ENCODE measurements at regions not wholly inside any gene's neighbourhood (a gene's known extent, or its start where the extent isn't known, plus 50 kb on each side); places are given as distances from the start of the nearest gene placed in this dataset.

DNA sequence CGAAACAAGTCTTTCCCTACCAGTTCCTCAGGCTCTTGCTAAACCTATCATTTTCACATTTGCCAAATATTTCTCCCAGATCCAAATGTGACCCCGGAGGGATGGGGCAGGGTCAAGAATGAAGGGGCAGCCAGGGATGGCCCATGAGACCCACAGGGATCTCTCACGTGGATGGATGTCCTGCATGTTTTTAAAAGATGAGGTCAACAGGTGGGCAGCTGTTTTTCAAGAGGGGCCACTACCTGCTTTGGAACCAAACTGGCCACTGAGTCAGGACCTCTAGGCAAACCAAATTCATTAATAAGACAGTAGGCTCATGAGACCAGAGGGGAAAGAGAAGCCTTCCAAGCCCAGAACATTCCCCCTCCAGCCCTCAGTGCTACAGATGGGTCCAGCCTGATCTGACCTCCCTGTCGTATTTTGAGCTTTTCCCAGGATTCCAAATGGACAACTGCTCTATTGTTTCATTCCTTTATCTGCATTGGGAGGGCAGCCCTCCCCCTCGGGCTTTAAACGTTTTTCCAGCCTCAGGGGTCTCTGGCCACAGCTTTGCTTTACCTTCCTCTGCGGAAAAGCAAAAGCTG lies 252.5 kb upstream of the IRF2BP2 start:
- H3K27ac ChIP-seq (ENCODE audit: low read depth, low read length), result peak overlapping the region; percentile 75
- WGBS (ENCODE audit: insufficient coverage), result 40% methylated on average over 5 of the region's 7 CpGs

DNA sequence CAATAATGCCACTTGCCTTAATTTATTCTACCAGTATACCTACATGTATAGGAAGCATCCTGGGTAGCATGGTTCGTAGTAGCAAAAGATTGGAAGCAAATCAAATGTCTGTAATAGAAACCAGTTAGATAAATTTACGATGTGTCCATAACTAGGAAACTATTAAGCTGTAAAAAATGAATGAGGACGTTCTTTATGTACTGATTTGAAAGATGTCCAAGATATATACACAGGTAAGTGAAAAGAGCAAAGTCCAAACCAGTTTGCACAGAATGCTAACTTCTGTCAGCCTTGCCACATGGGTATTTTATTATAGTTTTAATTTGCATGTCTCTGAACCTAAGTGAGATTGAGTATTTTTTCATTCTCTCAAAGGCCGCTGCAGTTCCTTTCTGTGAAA lies 251.8 kb upstream of the IRF2BP2 start:
- Histone ChIP-seq H3K9me3 (ENCODE audit: control insufficient read depth, insufficient read depth, low read length) (peaks cover 4% of the 10 kb centered on the region), H3K27me3 (ENCODE audit: control insufficient read depth, insufficient read depth, low read length) (no peaks in the 10 kb centered on the region), H3K4me1 (ENCODE audit: control insufficient read depth, insufficient read depth, low read length) (peaks cover 17% of the 10 kb centered on the region), H3K36me3 (ENCODE audit: control insufficient read depth, insufficient read depth, low read length) (no peaks in the 10 kb centered on the region), H3K27ac (ENCODE audit: low read depth, low read length) (no peak overlapping the region), H3K4me3 (ENCODE audit: low read depth, low read length) (no peak overlapping the region)
- no CpG with 5 or more reads among the region's 4 CpGs for WGBS (ENCODE audit: insufficient coverage)
- no peak for DNase-seq (ENCODE audit: low read depth in 4 of 6, low spot score in 6 of 6)

More for the DNA sequence above, 252.5 kb upstream of the IRF2BP2 start:
- no peak overlapping the region for H3K4me3 ChIP-seq (ENCODE audit: low read depth, low read length)
- no peak for DNase-seq (ENCODE audit: low read depth in 4 of 6, low spot score in 6 of 6)
- H3K36me3 ChIP-seq (ENCODE audit: control insufficient read depth, insufficient read depth, low read length), result no peaks in the 10 kb centered on the region
- peaks cover 4% of the 10 kb centered on the region for H3K9me3 ChIP-seq (ENCODE audit: control insufficient read depth, insufficient read depth, low read length)
- peaks cover 17% of the 10 kb centered on the region for H3K4me1 ChIP-seq (ENCODE audit: control insufficient read depth, insufficient read depth, low read length)
- no peaks in the 10 kb centered on the region for H3K27me3 ChIP-seq (ENCODE audit: control insufficient read depth, insufficient read depth, low read length)

DNA sequence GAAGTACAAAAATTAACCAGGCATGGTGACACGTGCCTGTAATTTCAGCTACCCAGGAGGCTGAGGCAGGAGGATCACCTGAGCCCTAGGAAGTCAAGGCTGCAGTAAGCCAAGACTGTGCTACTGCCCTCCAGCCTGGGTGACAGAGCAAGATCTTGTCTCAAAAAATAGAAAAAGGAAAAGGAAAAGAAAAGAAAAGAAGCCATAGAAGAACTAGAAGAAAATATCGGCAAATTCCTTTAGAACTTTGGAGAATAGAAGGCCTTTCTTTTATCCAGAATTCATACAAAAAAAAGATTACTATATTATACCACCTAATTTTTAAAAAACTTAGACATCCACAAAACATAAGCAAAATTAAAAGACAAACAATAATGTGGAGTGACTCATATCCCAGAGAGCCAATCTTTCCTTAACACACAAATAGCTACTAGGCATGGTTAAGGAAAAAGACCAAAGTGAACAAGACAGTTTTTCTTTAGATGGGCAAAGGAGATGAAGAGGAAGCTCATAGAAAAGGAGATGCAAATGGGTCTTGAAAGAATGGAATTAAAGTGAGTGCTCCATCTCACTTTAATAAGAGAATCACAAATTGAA lies 251.1 kb upstream of the IRF2BP2 start:
- H3K4me3 ChIP-seq (ENCODE audit: low read depth, low read length), result no peak overlapping the region
- H3K27ac ChIP-seq (ENCODE audit: low read depth, low read length), result no peak overlapping the region
- 83% methylated on average over 1 of the region's 2 CpGs for WGBS (ENCODE audit: insufficient coverage)
- no peaks in the 10 kb centered on the region for H3K36me3 ChIP-seq (ENCODE audit: control insufficient read depth, insufficient read depth, low read length)
- H3K9me3 ChIP-seq (ENCODE audit: control insufficient read depth, insufficient read depth, low read length), result peaks cover 4% of the 10 kb centered on the region
- no peaks in the 10 kb centered on the region for H3K27me3 ChIP-seq (ENCODE audit: control insufficient read depth, insufficient read depth, low read length)
- peaks cover 19% of the 10 kb centered on the region for H3K4me1 ChIP-seq (ENCODE audit: control insufficient read depth, insufficient read depth, low read length)
- no peak for DNase-seq (ENCODE audit: low read depth in 4 of 6, low spot score in 6 of 6)

DNA sequence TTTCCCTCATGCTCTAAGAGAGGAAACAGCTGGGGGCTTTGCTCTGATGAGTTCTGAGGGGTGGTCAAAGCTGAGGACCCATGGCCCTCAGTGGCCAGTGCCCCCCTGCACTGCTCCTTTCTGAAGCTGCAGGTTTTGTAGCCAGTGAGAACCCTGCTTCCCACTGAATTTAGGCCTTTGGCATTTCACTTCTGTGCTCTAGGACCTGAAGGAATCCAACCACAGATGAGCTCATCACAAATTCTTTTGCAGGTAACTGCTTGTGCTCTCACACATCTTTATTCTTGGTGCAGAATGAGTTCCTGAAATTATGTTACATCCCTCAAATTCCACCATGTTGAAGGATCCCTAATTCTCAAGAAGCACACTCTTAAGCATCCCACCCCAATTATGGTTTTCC lies 248.7 kb upstream of the IRF2BP2 start:
- no peak for DNase-seq (ENCODE audit: low read depth in 4 of 6, low spot score in 6 of 6)
- Histone ChIP-seq H3K4me3 (ENCODE audit: low read depth, low read length) (no peak overlapping the region), H3K27ac (ENCODE audit: low read depth, low read length) (no peak overlapping the region), H3K4me1 (ENCODE audit: control insufficient read depth, insufficient read depth, low read length) (peaks cover 19% of the 10 kb centered on the region), H3K27me3 (ENCODE audit: control insufficient read depth, insufficient read depth, low read length) (no peaks in the 10 kb centered on the region), H3K9me3 (ENCODE audit: control insufficient read depth, insufficient read depth, low read length) (peaks cover 4% of the 10 kb centered on the region), H3K36me3 (ENCODE audit: control insufficient read depth, insufficient read depth, low read length) (no peaks in the 10 kb centered on the region)

DNA sequence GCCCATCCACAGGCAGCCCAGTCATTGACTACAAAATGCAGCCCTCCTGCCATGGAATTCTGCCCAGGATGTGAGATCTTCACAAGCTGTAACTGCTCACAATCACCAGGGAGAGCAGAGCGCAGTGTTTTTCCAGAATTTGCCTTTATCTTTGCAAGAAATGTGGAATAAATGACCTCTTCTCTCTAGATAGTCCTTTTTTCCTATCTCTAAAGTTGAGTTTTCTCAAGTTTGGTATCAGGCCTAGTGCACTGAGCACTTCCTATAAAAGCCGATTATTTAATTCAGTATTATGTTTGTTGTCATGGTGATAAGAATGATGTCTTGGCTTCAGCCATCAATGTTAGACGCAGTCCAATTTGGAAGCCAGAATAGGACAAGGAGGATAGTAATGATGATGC lies 246.9 kb upstream of the IRF2BP2 start:
- Histone ChIP-seq H3K27me3 (ENCODE audit: control insufficient read depth, insufficient read depth, low read length) (no peaks in the 10 kb centered on the region), H3K36me3 (ENCODE audit: control insufficient read depth, insufficient read depth, low read length) (no peaks in the 10 kb centered on the region), H3K4me3 (ENCODE audit: low read depth, low read length) (no peak overlapping the region), H3K4me1 (ENCODE audit: control insufficient read depth, insufficient read depth, low read length) (peaks cover 9% of the 10 kb centered on the region), H3K27ac (ENCODE audit: low read depth, low read length) (no peak overlapping the region), H3K9me3 (ENCODE audit: control insufficient read depth, insufficient read depth, low read length) (peaks cover 4% of the 10 kb centered on the region)
- DNase-seq (ENCODE audit: low read depth in 4 of 6, low spot score in 6 of 6), result peak in 2 of 6 donors; percentile 35 to 45
- 57% methylated on average over 1 of the region's 3 CpGs for WGBS (ENCODE audit: insufficient coverage)

DNA sequence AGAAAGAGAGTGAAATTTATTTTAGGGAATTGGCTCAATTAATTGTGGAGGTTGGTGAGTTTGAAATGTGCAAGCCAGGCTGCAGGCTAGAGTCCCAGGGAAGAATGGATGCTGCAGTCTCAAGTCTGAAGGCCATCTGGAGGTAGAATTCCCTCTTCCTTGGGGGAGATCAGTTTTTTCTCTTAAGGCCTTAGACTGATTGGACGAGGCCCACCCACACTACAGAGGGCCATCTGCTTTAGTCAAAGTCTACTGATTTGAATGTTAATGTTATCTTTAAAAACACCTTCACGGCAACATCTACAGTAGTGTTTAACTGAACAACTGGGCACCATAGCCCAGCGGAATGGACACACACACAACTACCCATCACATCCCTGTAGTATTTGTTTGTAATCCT lies 245.9 kb upstream of the IRF2BP2 start:
- no peak for DNase-seq (ENCODE audit: low read depth in 4 of 6, low spot score in 6 of 6)
- Histone ChIP-seq H3K36me3 (ENCODE audit: control insufficient read depth, insufficient read depth, low read length) (no peaks in the 10 kb centered on the region), H3K4me3 (ENCODE audit: low read depth, low read length) (no peak overlapping the region), H3K27ac (ENCODE audit: low read depth, low read length) (no peak overlapping the region), H3K9me3 (ENCODE audit: control insufficient read depth, insufficient read depth, low read length) (peaks cover 1% of the 10 kb centered on the region), H3K27me3 (ENCODE audit: control insufficient read depth, insufficient read depth, low read length) (no peaks in the 10 kb centered on the region), H3K4me1 (ENCODE audit: control insufficient read depth, insufficient read depth, low read length) (peaks cover 14% of the 10 kb centered on the region)
- no CpG with 5 or more reads among the region's 3 CpGs for WGBS (ENCODE audit: insufficient coverage)

DNA sequence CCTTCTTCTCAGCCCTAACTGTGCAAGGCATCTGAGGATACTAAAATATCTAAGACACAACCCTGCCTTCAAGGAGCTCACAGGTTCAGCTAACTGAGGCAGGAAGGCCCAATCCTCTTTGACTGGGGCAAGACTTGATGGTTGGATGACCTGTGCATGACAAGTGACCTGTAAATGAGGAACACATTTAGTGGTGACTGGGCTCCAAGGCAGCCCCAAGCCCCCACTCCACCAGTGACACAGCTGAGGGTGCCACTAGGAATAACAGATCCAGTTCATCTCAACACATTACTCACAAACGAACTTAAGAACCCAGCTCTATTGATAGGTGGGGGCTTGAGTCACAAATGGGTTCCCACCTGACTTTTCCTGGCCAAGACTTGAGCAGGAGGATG lies 244.7 kb upstream of the IRF2BP2 start:
- Histone ChIP-seq H3K4me3 (ENCODE audit: low read depth, low read length) (no peak overlapping the region), H3K27me3 (ENCODE audit: control insufficient read depth, insufficient read depth, low read length) (no peaks in the 10 kb centered on the region), H3K27ac (ENCODE audit: low read depth, low read length) (no peak overlapping the region), H3K36me3 (ENCODE audit: control insufficient read depth, insufficient read depth, low read length) (no peaks in the 10 kb centered on the region), H3K4me1 (ENCODE audit: control insufficient read depth, insufficient read depth, low read length) (peaks cover 14% of the 10 kb centered on the region), H3K9me3 (ENCODE audit: control insufficient read depth, insufficient read depth, low read length) (no peaks in the 10 kb centered on the region)
- WGBS (ENCODE audit: insufficient coverage), result no CpG with 5 or more reads among the region's 1 CpG
- DNase-seq (ENCODE audit: low read depth in 4 of 6, low spot score in 6 of 6), result no peak

DNA sequence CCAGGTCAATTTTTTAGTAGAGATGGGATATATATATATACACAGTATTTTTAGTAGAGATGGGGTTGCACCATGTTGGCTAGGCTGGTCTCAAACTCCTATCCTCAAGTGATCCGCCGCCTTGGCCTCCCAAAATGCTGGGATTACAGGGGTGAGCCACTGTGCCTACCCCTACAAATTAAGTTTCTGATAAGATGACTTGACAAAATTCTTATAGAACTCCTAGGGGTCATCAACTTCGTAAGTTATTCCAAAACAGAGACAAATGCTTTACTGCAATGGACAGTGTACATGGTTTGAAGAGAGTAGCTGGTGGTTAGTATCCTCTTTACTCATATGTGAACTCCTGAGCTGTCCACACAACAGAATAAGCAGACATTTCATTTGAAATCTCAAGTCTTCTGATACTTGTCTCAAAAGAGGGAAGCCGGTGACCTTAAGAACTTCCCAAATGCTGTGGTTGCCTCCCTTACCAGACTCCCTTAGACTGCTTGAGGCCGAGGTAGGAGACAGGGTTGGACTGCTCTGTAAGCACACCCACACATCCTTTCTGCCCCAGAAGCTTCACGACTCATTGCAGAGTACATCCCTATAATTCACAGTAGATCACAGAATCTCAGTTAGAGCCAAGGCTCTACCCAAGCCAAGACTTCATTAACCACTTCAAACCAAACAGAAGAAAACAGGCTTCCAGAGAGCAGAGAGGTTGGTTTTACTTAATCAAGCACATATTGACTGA lies 244.1 kb upstream of the IRF2BP2 start:
- no peaks in the 10 kb centered on the region for H3K36me3 ChIP-seq (ENCODE audit: control insufficient read depth, insufficient read depth, low read length)
- H3K27me3 ChIP-seq (ENCODE audit: control insufficient read depth, insufficient read depth, low read length), result no peaks in the 10 kb centered on the region
- DNase-seq (ENCODE audit: low read depth in 4 of 6, low spot score in 6 of 6), result no peak
- H3K4me1 ChIP-seq (ENCODE audit: control insufficient read depth, insufficient read depth, low read length), result peaks cover 14% of the 10 kb centered on the region
- no peaks in the 10 kb centered on the region for H3K9me3 ChIP-seq (ENCODE audit: control insufficient read depth, insufficient read depth, low read length)
- no peak overlapping the region for H3K27ac ChIP-seq (ENCODE audit: low read depth, low read length)
- no peak overlapping the region for H3K4me3 ChIP-seq (ENCODE audit: low read depth, low read length)
- WGBS (ENCODE audit: insufficient coverage), result 61% methylated on average over 3 of the region's 6 CpGs

DNA sequence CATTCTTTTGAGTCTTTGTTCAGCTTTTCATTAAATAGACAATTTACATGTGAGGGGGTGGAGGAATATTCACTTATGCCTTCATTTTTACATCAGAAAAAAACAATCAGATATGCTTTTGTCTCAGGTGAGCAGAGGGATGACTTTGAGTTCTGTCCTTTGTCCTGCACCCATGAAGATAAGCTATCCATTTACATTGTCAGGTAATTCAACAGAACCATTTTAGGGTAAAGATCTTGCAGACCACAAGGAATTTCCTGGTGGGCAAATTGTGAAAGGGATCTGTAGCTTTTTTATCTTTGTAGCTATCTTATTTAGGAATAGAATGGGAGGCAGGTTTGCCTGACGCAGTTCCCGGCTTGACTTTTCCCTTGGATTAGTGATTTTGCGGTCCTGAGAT lies 242.7 kb upstream of the IRF2BP2 start:
- no CpG with 5 or more reads among the region's 3 CpGs for WGBS (ENCODE audit: insufficient coverage)
- Histone ChIP-seq H3K4me3 (ENCODE audit: low read depth, low read length) (no peak overlapping the region), H3K27ac (ENCODE audit: low read depth, low read length) (no peak overlapping the region), H3K36me3 (ENCODE audit: control insufficient read depth, insufficient read depth, low read length) (no peaks in the 10 kb centered on the region), H3K27me3 (ENCODE audit: control insufficient read depth, insufficient read depth, low read length) (no peaks in the 10 kb centered on the region), H3K9me3 (ENCODE audit: control insufficient read depth, insufficient read depth, low read length) (no peaks in the 10 kb centered on the region), H3K4me1 (ENCODE audit: control insufficient read depth, insufficient read depth, low read length) (peaks cover 14% of the 10 kb centered on the region)
- no peak for DNase-seq (ENCODE audit: low read depth in 4 of 6, low spot score in 6 of 6)

All from spinal cord (tissue), 9 donors.